ENCODE measurements at regions not wholly inside any gene's neighbourhood (a gene's known extent, or its start where the extent isn't known, plus 50 kb on each side); places are given as distances from the start of the nearest gene placed in this dataset.

- ATAC-seq (no peak), DNase-seq (ENCODE audit: low read depth, low spot score) (no peak), FAIRE-seq (no peak)
- Histone ChIP-seq H3K9me3 (replicated peaks; ENCODE audit: control insufficient read depth, insufficient read depth, low read length) (no peaks in the 10 kb centered on the region), H3K79me2 (ENCODE audit: control insufficient read depth, insufficient read depth, low read length) (no peaks in the 10 kb centered on the region), H2AFZ (ENCODE audit: control insufficient read depth, low read depth, low read length) (no peak overlapping the region), H4K20me1 (ENCODE audit: control insufficient read depth, insufficient read depth) (no peaks in the 10 kb centered on the region), H3K27me3 (replicated peaks in 1 of 2; ENCODE audit: control insufficient read depth in 2 of 2, insufficient read depth in 2 of 2, low read length in 1 of 2) (no peaks in the 10 kb centered on the region), H3K4me2 (ENCODE audit: control insufficient read depth, insufficient read depth) (no peak overlapping the region), H3K36me3 (ENCODE audit: control insufficient read depth in 2 of 2, insufficient read depth in 2 of 2, low read length in 1 of 2) (no peaks in the 10 kb centered on the region), H3K27ac (ENCODE audit: control insufficient read depth, insufficient read depth) (no peak overlapping the region), H3K4me3 (no peak overlapping the region), H3K4me1 (ENCODE audit: control insufficient read depth, insufficient read depth, low read length) (no peaks in the 10 kb centered on the region), H3K9ac (ENCODE audit: control insufficient read depth, insufficient read depth, low read length) (no peak overlapping the region)
- BruUV-seq (replicated peaks): no TSS peak
- RAD21 ChIA-PET (ENCODE audit: unreplicated experiment): no interaction called here
- CTCF ChIA-PET: interaction anchor here (0.6 to 0.9 kb wide), 3 partner anchors 9 to 601 kb away, joined by 3 to 4 read pairs (median 3); no protein-coding TSS in a partner anchor
- TF ChIP-seq POLR2AphosphoS2 (IDR thresholded peaks at IDR 0.05; ENCODE audit: low read depth, low read length) (no peak), PRDM15 (CRISPR knock-in tag; IDR thresholded peaks at IDR 0.05) (no peak), CHD1 (IDR thresholded peaks at IDR 0.05; ENCODE audit: low read depth, low read length) (no peak), SIN3A (IDR thresholded peaks at IDR 0.05; ENCODE audit: low read depth, low read length) (no peak), ZNF24 (IDR thresholded peaks at IDR 0.05) (no peak), BCLAF1 (IDR thresholded peaks at IDR 0.05) (no peak), MAX (IDR thresholded peaks at IDR 0.05; ENCODE audit: low read depth, low read length) (no peak), BCL11A (IDR thresholded peaks at IDR 0.05; ENCODE audit: low read depth, low read length) (no peak), NR2C1 (IDR thresholded peaks at IDR 0.05) (no peak), CUX1 (IDR thresholded peaks at IDR 0.05; ENCODE audit: insufficient replicate concordance, low read depth, low read length) (no peak), RELB (IDR thresholded peaks at IDR 0.05; ENCODE audit: low read depth) (no peak)
- in situ Hi-C loops (cut with MboI): no loop called here
- intact Hi-C loops (cut with micrococcal nuclease; ENCODE audit: unreplicated experiment): no loop called here
- POLR2A ChIA-PET: interaction anchor here (0.6 kb wide), 1 partner anchor 820 kb away, joined by 3 read pairs; no protein-coding TSS in a partner anchor
- SMC1A ChIA-PET (ENCODE audit: uncharacterized antibody, unreplicated experiment): no interaction called here
These were observed 79.5 kb upstream of the MSX2 start for GRCh38 chr5:174644923-174645322.

Measured in GM12878 (cell line).